HG03354 (cell line): ENCODE measurements at regions not wholly inside any gene's neighbourhood (a gene's known extent, or its start where the extent isn't known, plus 50 kb on each side); places are given as distances from the start of the nearest gene placed in this dataset.

Source experiments
- ATAC-seq: cut with Tn5 transposase; IDR thresholded peaks from one replicate; pipeline ENCODE4 v1.9.1; 2021; ENCODE audit warnings: mild to moderate bottlenecking; ENCODE audit not compliant: unreplicated experiment, poor library complexity, severe bottlenecking

GRCh38 chr2:20538308-20539132, 91.6 kb downstream of the RHOB start:
- no peak for ATAC-seq

GRCh38 chr2:20539133-20539719, 92.4 kb downstream of the RHOB start:
- ATAC-seq, result no peak

GRCh38 chr2:20539776-20540586, 93.1 kb downstream of the RHOB start:
- no peak for ATAC-seq

GRCh38 chr2:20540587-20541293, 93.9 kb downstream of the RHOB start:
- no peak for ATAC-seq

GRCh38 chr2:20541294-20541640, 94.4 kb downstream of the RHOB start:
- no peak for ATAC-seq

GRCh38 chr2:20541651-20542050, 94.8 kb downstream of the RHOB start:
- no peak for ATAC-seq

GRCh38 chr2:20542269-20542668, 95.4 kb downstream of the RHOB start:
- no peak for ATAC-seq

GRCh38 chr2:20542746-20543468, 96.0 kb downstream of the RHOB start:
- no peak for ATAC-seq

- no peak for ATAC-seq
Measured at GRCh38 chr2:20543469-20544152, 96.7 kb downstream of the RHOB start.

- no peak for ATAC-seq
Measured at GRCh38 chr2:20544153-20544747, 97.4 kb downstream of the RHOB start.

- ATAC-seq, result no peak
Measured at GRCh38 chr2:20549144-20549543, 101.8 kb downstream of the HS1BP3 start.

- no peak for ATAC-seq
Measured at GRCh38 chr2:20549691-20550348, 101.1 kb downstream of the HS1BP3 start.

- ATAC-seq, result no peak
Measured at GRCh38 chr2:20551260-20551944, 99.5 kb downstream of the HS1BP3 start.

GRCh38 chr2:20551945-20552328, 99.0 kb downstream of the HS1BP3 start:
- ATAC-seq, result no peak

- no peak for ATAC-seq
Measured at GRCh38 chr2:20552847-20553246, 98.1 kb downstream of the HS1BP3 start.

- ATAC-seq, result no peak
Measured at GRCh38 chr2:20553580-20553979, 97.3 kb downstream of the HS1BP3 start.

- ATAC-seq, result no peak
Measured at GRCh38 chr2:20555954-20556353, 94.9 kb downstream of the HS1BP3 start.

GRCh38 chr2:20556756-20557155, 94.1 kb downstream of the HS1BP3 start:
- no peak for ATAC-seq
